ENCODE measurements at regions not wholly inside any gene's neighbourhood (a gene's known extent, or its start where the extent isn't known, plus 50 kb on each side); places are given as distances from the start of the nearest gene placed in this dataset.

GRCh38 chr4:114519368-114519767, 79.2 kb upstream of the UGT8 start:
- DNase-seq (ENCODE audit: low read depth in 1 of 2, low spot score in 1 of 2), result no peak

GRCh38 chr4:114527170-114527569, 71.4 kb upstream of the UGT8 start:
- DNase-seq (ENCODE audit: low read depth in 1 of 2, low spot score in 1 of 2), result no peak

GRCh38 chr4:114527637-114528036, 71.0 kb upstream of the UGT8 start:
- no peak for DNase-seq (ENCODE audit: low read depth in 1 of 2, low spot score in 1 of 2)

- no peak for DNase-seq (ENCODE audit: low read depth in 1 of 2, low spot score in 1 of 2)
These were observed 62.9 kb upstream of the UGT8 start for GRCh38 chr4:114535725-114536124.

- no peak for DNase-seq (ENCODE audit: low read depth in 1 of 2, low spot score in 1 of 2)
These were observed 61.3 kb upstream of the UGT8 start for GRCh38 chr4:114537352-114537751.

GRCh38 chr4:114538012-114538617, 60.5 kb upstream of the UGT8 start:
- no peak for DNase-seq (ENCODE audit: low read depth in 1 of 2, low spot score in 1 of 2)

- no peak for DNase-seq (ENCODE audit: low read depth in 1 of 2, low spot score in 1 of 2)
These were observed 58.6 kb upstream of the UGT8 start for GRCh38 chr4:114539985-114540384.

DNA sequence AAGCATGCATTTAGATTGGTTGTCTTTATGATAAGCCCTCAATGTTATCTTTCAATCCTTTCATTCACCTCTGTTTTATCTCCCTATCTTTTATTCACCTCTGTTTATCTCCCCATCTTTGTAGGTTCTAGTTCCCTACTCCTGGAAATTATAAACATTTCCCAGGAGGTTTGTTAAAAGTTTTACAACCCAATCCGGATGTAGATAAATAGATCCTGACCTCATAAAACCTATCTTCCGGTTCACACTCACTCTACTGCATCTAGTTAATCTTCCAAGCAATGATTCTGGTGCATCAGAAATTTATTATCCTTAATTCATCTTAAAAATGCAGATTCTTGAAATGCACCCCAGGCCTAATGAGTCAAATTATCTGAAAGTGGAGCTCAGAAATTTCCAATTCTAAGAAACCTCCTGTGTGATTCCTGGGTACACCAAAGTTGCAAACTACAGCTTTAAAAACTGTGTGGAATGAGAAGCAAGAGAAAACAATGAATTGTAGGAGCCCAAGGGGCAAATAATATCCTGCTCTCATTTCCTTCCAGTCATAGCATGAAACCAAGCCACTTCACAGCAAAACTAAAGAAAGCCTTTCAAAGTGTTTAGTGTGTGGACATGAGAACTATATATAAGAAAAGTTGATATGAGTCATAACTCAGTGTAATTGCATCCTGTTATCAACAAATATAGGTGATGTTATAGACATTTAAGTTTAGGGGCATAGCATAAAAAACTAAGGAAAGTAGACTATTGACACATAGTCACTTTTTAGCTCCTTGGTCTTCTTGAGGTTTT, 51.1 kb upstream of the UGT8 start:
- no peak for DNase-seq (ENCODE audit: low read depth in 1 of 2, low spot score in 1 of 2)

Measured in activated T-helper 1 cell treated with anti-CD3 and anti-CD28 coated beads, Interleukin-2, amount 50 U/mL, for 16 hours (primary cell).